Stimulated activated CD8-positive, alpha-beta memory T cell treated with anti-CD3 and anti-CD28 coated beads, Interleukin-12 subunit alpha, Interleukin-12 subunit beta, amount 100 ng/mL, for 24 hours (primary cell): ENCODE measurements at regions not wholly inside any gene's neighbourhood (a gene's known extent, or its start where the extent isn't known, plus 50 kb on each side); places are given as distances from the start of the nearest gene placed in this dataset.

Experiments
- DNase-seq: peaks from one replicate; pipeline ENCODE4 v3.0.0-alpha.2; 2020; ENCODE audit errors: extremely low read depth

DNA sequence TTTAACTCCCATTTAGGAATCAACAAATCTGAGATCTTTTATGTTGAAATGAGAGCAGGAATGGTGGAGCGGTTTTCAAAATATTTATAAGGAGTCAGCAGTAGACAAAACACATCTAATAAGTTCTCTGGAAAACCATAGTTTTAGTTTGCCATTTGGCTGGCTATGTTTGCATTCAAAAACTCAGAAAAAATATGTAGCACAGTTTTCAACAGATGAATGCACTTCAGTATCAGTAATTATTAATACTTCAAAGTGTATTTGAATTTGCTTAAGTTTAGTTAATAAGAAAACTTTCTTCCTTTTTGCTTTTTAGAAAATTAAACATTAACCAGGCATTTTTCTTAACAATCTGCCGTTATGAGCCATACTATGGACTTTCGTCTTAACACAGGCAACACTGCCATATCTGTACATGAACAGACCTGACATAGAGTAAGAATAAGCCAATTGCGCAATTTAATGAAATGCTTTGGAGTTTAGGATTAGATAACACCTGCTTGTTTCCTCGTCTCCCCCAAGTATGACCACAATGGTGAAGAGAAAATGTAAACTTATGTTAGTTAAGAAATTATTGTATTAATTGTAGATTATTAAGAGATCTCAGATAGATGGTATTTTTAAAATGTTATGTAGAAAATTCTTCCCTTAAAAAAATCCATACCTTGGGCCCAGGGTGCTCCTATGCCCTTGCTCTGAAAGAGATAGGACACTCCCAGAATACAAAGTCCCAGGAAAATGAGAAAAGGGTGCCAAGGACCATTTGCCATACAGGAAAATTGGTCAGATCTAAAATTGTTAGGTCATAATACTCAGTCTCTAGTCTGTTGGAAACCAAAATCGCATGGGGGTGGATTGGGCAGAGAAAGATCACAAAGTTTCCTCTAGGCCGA, 552.3 kb upstream of the ARGLU1 start:
- no peak for DNase-seq

DNA sequence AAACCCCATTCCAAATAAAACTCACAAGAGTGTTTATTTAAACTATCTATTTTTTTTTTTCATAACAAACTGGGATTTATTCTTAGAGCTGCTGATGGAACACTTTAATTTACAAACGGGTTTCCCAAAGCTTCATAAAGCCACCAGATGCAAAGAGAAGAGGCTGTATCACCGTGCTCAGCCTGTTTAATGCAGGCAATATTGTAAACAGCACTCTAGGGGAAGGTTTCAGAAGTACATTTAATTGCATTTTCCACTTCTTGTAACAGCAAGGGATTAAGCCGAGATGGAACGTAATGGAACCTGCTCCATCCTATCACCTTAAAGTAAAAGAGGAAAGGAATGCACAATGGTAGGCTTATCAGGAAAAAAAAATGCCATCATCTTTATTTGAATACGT, 550.6 kb upstream of the ARGLU1 start:
- no peak for DNase-seq

DNA sequence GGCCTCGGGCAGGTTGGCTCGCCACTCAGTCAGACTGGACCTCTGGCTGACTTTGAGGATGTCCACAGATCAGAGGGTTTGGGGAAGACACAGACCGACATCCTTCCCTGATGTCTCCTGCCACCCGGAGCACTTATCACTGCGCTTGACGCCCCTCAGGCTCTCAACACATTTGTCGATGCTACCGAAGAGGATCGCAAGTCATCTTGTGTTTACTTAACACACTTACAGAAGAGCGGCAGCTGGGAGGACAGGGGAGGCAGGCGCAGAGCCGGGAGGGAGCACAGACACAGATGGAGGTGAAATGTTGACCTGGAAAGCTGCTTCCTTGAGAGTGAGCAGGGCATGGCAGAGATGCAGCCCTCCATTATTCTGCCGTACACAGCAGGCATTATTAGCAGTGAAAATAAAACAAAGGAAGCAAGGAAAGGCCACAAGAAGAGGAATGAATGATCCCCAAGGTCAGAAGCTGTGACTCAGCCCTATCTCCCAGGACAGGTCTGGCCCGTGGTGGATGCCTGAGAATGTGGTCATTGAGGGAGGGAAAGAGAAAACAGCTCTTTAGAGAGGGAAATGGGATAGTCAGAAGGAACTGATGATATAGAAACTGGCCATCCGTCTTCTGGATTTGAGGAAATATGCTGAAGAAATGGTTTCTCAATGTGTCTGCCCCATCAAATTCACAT, 549.5 kb upstream of the ARGLU1 start:
- no peak for DNase-seq

DNA sequence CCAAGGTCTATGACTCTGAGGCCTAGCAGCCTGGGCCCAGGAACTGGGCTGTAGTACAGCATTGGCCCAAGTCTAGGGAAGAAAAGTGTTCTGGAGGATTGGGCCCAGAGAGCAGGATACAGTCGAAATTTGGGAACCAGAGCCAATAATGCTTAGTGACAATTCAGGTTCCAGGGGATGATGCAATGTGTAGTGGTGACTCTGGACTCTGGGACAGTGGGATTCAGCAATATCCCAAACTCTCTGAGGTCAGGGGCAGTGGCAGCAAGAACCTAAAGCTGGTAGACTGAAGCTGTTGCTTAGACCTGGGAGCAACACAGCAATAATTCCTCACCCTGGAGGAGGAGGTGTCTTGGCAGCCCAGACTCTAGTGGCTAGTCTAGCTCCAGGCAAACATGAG, 545.5 kb upstream of the ARGLU1 start:
- no peak for DNase-seq

DNA sequence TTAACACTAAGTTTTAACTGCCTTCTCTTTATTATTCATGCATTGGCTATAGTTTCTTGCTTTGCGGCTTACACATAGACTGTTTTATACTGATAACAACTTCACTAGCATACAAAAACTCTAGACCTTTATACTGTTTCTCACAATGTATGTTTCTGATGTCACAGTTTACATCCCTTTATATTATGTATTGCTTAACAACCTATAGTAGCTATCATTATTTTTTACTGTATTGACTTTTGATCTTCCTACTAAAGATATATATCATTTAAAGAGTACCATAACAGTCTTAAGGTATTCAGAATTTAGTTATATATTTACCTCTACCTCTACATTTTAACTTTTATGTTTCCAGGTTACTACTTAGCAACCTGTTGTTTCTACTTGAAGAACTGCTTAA, 543.3 kb upstream of the ARGLU1 start:
- DNase-seq: no peak

DNA sequence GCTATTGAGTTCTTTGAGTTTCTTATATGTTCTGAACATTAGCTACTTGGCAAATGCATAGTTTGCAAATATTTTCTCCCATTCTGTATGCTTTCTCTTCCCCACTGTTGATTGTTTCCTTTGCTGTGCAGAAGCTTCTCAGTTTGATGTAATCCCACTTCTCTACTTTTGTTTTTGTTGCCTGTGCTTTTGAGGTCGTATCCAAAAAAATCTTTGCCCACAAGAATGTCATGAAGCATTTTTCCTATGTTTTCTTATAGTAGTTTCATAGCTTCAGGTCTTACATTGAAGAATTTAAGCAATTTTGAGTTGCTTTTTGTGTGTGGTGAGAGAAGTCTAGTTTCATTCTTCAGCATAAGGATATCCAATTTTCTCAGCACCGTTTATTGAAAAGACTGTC, 536.7 kb upstream of the ARGLU1 start:
- no peak for DNase-seq

DNA sequence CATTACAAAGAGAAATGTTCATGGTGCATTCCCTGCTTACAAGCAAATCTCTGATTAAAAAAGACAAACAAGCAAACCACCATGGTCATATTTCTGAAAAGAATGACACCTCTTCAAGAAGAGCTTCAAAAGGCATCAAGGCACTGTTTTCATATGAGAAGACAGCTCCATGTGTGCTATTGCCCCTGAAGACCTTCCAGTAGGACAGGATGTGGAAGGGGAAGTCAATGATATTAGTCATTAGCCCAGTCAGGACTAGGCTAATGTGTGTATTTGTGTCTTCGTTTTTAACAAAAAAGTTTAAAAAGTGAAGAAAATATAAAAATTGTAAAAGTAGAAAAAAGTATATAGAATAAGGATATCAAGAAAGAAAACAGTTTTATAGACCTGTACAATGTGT, 534.7 kb upstream of the ARGLU1 start:
- DNase-seq: no peak

DNA sequence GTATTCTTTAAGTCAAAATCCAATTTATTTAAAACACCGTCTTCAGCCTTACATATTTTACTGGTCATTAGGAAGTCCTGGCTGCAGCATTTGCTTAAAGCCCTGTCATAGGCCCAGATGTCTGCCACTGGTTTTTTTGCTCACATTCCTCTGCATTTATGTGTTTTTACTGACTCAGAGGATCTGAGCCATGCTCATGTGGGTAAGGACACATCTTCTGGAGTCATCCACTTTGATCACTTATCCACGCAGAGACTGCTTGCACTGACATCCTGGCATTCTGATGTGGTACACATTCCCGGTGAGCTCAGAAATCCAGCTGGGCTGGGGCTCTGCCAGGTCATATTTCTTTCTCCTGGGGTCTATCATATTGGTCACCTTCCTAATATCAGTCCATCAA, 531.7 kb upstream of the ARGLU1 start:
- DNase-seq: no peak

DNA sequence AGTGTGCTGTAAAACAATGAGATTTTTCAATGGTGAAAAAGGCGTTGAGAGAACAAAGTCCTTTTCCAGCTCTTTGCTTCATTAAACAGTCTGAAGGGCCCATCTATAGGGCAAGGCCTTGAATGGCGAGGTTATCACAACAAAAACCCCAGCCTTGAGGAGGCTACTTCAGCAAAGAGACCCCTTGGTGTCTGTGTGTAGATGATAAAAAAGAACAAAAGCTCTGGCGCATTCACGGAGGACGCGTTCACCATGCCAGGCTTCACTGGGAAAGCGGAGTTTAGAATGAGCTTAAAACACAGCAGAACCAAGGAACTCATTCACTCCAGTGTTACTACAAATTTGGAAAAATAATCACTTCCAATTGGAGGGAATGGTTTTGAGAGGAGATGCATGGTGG, 530.0 kb upstream of the ARGLU1 start:
- no peak for DNase-seq

DNA sequence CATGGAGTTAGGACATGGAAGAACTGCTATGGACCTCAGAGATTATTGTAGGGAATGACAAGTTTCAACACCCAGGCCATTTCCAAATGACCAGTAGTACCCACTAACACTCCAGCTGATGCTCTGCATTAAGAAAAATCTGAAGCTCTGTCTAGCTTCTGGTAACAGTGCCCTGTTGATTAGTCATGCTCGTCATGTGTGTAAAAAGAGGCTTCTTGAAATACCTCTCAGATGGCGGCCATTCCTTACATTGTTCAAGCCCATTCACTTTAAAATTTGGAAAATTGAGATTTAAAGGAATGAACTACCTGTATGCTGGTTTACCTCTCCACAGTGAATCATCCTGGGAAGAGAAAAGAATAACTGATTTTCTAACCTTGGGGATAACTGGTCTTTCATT, 527.9 kb upstream of the ARGLU1 start:
- DNase-seq: no peak

DNA sequence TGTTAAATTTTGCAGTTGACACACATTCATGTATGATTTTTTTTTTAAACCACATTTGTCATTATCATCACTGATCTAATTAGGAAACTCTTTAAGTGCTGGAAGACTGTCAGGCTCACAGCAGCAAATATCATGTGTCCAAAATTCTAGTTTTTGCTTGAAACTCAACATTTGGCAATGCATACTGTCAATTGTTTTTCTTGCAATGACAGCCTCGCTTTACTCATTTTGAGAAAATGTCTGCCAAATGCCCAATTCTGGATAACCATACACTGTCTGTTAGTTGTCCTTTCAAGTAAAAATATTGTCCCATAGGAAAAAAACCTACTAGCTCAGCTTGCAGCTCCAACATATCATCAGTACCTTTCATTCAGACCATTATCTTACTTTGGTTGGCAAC, 523.9 kb upstream of the ARGLU1 start:
- DNase-seq: no peak

DNA sequence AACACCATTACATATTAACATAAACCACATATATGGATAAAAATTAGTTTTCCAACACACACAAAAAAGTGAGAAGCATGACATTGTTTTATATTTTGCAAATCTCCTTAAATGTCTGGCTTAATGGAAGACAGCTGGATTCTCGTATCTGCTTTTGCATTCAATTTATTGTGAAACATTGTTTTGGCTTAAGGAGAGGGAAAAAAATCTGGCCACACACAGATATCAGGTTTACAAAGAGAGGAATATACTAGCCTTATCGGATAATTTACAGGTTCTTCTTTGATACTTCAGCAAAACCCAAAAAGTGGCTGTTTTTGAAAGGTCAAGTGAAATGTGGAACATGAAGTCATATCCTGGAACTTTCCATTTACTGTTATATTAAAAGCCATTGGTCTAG, 523.5 kb upstream of the ARGLU1 start:
- no peak for DNase-seq

DNA sequence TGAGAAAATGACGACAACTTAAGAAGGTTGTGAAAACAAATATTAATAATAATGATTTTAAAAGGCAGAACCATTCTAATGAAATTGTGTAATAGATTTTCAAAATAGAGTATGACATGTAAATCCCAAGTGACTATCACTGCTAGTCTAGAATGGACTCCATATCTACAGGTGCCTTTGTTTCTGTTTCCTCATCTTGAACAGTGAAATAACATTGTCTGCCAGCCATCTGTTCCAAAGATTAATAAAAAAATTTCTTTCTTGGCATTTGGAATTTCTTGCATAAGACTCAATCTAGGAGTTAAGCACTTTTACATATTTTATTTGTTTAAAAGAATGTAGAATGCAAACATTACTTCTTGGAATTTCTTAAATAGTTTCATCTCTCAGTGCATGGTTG, 520.1 kb upstream of the ARGLU1 start:
- no peak for DNase-seq

DNA sequence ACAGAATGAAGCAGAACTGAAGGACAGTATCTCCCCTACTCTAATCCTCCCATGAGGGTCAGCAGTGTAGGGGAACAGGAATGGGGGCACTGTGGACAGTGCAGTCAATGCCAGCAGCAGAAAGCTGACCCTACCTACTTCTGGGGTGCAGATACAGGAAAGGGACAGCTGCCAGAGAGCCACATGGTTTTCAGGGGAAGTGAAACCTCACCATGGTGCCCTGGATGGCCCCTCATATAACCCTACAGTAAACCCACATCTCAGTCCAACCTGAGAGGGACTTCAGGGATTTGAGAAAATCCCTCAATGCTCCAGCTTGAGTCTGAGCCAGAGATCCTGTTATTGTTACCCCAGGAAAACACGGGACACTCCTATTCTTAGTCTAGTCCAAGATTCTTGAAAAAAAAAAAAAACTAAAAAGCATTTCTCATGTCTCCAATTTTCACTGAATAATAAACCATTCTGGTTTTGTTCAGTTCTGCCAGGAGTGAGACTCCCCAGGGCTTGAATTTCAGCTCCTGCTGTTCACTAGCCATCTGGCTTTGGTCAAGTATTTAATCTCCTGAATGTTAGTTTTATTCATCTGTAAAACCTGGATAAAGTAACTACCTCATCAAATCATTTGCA, 511.6 kb upstream of the ARGLU1 start:
- no peak for DNase-seq

DNA sequence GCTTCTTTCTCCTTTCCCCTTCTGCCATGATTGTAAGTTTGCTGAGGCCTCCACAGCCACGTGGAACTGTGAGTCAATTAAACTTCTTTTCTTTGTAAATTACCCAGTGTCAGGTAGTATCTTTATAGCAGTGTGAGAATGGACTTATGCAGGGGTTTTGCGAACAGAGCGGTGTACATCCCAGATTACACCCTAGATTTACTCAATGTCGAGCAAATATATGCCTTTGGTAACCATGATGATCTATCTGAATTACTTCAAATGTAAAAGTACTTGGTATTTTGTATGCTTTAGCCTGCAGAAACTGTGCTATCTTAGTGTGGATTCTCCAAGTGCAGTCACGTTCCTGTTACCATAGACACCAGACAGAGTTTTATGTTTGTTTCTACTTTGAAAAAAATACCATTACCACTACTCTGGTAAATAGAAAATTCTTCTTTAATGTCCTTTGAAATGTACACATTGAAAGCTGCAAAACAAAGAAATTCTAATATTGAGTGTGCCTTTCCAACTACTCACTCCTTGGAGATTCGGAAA, 510.4 kb upstream of the ARGLU1 start:
- DNase-seq: no peak

DNA sequence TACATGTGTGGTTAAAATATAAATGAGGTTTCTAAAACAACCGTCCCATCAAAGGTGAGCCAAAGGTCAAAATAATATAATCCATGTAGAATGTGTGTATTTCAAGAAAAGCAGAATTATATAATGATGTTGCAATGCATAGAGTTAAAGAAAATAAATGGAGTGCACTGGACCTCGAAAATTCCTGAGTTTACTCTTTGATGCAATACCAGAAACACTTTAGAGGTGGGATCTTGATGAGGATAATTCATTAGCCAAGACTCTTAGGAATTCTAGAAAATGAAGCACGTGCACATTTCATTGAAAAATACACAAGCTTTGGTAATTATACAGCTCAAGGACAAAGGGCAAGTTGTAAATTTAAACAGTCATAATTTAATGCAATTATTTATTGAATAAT, 508.9 kb upstream of the ARGLU1 start:
- DNase-seq: no peak

DNA sequence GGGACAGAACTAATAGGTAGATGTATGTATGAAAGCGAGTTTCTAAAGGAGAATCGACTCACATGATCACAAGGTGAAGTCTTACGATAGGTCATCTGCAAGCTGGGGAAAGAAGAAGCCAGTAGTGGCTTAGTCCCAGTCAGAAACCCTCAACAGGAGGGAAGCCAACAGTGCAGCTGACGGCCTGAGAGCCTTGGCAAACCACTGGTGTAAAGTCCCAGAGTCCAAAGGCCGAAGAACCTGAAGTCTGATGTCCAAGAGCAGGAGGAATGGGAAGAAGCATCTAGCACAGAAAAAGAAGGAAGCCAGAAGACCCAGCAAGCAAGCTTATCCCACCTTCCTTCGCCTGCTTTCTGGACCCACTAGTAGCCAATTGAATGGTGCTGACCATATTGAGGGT, 507.6 kb upstream of the ARGLU1 start:
- no peak for DNase-seq

DNA sequence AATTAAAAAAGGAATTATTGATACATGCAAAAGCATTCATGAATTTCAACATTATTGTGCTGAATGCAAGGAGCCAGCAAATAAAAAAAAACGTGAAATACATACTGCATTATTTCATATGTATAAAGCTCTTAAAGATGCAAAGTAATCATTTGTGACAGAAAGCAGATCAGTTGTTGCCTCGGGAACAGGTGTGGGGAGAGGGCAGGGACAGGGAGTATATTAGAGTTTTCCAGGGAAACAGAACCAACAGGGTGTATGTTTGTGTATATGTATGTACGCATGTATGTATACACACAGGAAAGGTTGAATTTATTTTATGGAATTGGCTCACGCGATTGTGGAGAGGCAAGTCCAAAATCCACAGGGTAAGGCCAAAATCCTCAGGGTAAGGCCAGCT, 502.9 kb upstream of the ARGLU1 start:
- DNase-seq: no peak

DNA sequence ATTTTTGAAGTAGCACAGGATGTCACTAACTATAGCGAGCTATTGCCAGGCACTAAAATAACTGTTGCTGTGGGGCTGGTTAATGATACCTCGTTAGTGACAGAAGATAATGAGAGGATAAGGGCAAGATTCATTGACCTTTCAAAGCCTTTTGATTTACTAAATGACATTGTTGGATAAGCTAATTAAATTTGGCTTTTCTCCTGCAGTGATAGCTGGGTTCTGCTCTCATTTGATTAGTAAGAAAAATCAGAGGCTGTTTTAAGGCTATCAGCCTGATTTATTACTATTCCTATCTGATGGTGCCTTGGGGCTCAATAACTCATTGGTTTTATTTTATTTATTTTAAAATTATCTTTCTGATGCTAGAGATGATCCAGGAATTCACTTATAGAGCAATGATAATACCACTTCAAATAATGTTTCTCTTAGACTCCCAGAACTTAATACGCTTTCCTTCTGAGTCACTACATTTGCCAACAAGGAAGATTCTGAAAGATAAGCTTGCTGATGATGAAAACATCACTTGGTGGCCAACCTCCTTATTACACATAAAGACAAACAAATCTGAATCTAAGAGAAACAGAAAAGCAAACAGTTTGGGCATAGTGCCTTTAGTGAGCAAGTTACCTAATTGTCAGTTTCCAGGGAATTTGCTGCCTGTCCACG, 501.3 kb upstream of the ARGLU1 start:
- DNase-seq: no peak

DNA sequence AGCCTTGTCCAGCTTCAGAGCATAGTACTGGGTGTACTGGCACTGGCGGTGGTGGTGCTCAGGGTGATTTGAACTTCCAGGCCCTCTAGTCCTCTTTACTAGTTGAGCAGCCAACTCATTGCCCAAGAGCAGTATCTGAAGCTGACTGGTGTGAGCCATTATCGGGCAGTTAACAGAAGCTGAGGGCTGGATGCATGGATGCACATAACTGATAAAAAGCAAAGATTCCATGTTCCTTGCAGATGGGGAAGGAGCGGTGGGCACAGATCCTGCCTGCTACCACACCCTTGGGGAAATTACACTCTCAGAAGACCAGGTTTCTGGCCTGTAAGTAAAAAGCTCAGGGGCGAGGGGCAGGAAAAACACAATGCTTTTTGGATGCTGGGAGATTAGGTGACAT, 499.4 kb upstream of the ARGLU1 start:
- DNase-seq: no peak

DNA sequence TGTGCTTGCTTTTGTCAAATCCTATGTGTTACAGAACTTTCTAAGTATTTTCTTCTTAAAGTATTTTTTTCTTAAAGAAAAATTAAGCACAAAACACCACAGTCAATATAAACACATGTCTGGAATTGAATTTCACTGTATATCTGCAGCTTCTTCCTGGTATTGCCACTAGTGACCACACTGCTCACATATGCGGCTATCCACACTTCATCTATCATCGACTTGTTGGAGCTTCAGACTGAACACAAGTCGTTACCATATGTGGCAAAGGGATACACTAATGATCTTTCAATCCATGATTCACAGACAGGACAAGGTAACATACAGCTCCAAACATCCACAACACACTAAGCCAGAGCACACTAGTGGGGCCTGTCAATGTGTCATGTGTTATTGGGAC, 498.4 kb upstream of the ARGLU1 start:
- no peak for DNase-seq

DNA sequence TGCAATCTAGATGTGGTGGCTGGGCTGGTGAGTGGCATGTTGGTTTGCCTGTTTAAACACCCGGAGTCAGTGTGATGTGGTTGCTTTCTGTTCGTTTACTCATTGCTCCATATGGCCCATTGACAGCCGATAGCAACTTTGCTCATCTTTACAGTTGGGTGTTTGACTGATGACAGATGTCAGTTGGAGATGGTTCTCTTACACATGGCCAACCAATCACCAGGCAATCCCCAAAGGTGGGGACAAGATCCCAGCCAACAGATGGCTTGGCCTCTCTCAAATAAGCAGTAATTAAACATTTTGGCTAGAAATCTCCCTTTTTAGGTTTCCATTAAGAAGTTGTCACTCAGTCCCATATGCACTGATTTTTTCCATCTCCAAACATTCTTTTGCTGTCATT, 497.1 kb upstream of the ARGLU1 start:
- DNase-seq: no peak
